ENCODE measurements at regions not wholly inside any gene's neighbourhood (a gene's known extent, or its start where the extent isn't known, plus 50 kb on each side); places are given as distances from the start of the nearest gene placed in this dataset.

DNA sequence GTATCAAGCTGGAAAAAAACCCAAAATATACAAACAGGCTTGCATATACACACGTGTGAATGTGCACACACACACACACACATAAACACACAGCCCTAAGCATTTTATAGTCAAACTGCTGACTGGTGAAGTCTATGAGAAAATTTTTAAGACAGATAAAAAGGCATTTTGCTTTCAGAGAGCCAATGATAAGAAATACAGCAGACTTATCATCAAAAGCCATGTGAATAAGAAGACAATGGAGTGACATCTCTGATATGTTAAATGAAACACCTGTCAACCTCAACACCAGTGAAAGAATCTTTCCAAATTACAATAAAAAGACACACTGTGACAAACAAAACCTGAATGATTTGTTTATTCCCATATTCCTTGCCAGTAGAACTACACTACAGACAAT lies 233.3 kb downstream of the CDH9 start:
- intact Hi-C loops (cut with DNase I), result no loop called here
- TF ChIP-seq, protein P1, sequence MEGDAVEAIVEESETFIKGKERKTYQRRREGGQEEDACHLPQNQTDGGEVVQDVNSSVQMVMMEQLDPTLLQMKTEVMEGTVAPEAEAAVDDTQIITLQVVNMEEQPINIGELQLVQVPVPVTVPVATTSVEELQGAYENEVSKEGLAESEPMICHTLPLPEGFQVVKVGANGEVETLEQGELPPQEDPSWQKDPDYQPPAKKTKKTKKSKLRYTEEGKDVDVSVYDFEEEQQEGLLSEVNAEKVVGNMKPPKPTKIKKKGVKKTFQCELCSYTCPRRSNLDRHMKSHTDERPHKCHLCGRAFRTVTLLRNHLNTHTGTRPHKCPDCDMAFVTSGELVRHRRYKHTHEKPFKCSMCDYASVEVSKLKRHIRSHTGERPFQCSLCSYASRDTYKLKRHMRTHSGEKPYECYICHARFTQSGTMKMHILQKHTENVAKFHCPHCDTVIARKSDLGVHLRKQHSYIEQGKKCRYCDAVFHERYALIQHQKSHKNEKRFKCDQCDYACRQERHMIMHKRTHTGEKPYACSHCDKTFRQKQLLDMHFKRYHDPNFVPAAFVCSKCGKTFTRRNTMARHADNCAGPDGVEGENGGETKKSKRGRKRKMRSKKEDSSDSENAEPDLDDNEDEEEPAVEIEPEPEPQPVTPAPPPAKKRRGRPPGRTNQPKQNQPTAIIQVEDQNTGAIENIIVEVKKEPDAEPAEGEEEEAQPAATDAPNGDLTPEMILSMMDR (IDR thresholded peaks at IDR 0.05), result no peak
- TF ChIP-seq POLR2A (IDR thresholded peaks at IDR 0.05), result no peak
- H3K9me3 ChIP-seq (replicated peaks in 1 of 3), result peaks cover 0 to 7% (median 0%) of the 10 kb centered on the region in 3 donors
- DNase-seq, result no peak
- no peaks in the 10 kb centered on the region for H3K27me3 ChIP-seq
- H3K36me3 ChIP-seq (replicated peaks in 1 of 2), result no peaks in the 10 kb centered on the region
- WGBS, 4 donors, result 0 to 56% (median 38%) methylated on average over 1 of the region's 1 CpG
- H3K4me1 ChIP-seq (replicated peaks in 1 of 2), result no peaks in the 10 kb centered on the region
- H3K4me3 ChIP-seq, result no peak overlapping the region
- H3K27ac ChIP-seq, result no peak overlapping the region

DNA sequence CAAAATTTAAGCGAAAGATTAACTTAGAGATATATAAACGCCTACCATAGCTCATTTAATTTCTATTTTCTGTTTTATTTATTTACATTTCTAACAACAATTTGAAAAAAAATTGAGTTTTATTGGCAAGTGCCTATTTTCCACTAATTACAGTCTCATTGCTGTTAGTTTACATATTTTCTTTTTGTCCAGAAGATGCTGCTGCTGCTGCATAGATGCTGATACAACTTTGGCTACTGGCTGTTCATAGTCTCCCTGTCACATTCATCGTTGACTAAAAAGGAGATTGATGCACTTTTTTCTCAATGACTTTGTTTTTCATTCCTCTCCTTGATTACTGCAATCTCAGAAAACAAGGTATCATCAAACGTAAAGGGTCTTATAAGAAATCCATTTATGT lies 235.4 kb downstream of the CDH9 start:
- peaks cover 0 to 7% (median 0%) of the 10 kb centered on the region in 3 donors for H3K9me3 ChIP-seq (replicated peaks in 1 of 3)
- DNase-seq, result no peak
- no peaks in the 10 kb centered on the region for H3K4me1 ChIP-seq (replicated peaks in 1 of 2)
- H3K27me3 ChIP-seq, result no peaks in the 10 kb centered on the region
- whole genome bisulfite sequencing, 4 donors, result 56 to 64% (median 58%) methylated on average over 4 of the region's 4 CpGs
- TF ChIP-seq POLR2A (IDR thresholded peaks at IDR 0.05), result no peak
- TF ChIP-seq, protein P1 (IDR thresholded peaks at IDR 0.05), result no peak
- no peak overlapping the region for H3K27ac ChIP-seq
- intact Hi-C loops (cut with DNase I), result no loop called here
- H3K4me3 ChIP-seq, result no peak overlapping the region
- H3K36me3 ChIP-seq (replicated peaks in 1 of 2), result no peaks in the 10 kb centered on the region

DNA sequence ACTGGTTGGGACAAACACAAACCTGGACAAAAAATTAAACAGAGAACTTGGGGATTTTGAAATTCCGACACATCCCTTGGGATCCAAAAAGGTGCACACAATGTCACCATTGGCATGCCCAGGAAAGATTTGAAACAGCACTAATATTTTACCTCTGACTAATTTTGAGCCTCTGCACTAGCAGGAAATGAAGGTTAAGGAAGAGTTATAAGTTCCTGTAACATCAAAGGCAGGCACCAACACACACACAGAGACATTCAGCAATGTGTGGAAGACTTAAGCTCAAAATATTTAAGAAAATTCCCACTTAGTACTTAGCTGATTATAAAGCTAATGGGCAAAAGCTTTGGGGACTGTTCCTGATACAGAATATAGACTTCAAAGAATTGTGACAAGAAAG lies 247.0 kb downstream of the CDH9 start:
- Histone ChIP-seq H3K4me3 (no peak overlapping the region), H3K4me1 (replicated peaks in 1 of 2) (no peaks in the 10 kb centered on the region), H3K27me3 (no peaks in the 10 kb centered on the region), H3K9me3 (replicated peaks in 1 of 3) (no peaks in the 10 kb centered on the region), H3K27ac (no peak overlapping the region), H3K36me3 (replicated peaks in 1 of 2) (no peaks in the 10 kb centered on the region)
- WGBS, 4 donors, result 72 to 79% (median 79%) methylated on average over 1 of the region's 1 CpG
- DNase-seq, result no peak
- intact Hi-C loops (cut with DNase I), result no loop called here
- TF ChIP-seq POLR2A (IDR thresholded peaks at IDR 0.05), result no peak
- TF ChIP-seq, protein P1 (IDR thresholded peaks at IDR 0.05), result no peak

DNA sequence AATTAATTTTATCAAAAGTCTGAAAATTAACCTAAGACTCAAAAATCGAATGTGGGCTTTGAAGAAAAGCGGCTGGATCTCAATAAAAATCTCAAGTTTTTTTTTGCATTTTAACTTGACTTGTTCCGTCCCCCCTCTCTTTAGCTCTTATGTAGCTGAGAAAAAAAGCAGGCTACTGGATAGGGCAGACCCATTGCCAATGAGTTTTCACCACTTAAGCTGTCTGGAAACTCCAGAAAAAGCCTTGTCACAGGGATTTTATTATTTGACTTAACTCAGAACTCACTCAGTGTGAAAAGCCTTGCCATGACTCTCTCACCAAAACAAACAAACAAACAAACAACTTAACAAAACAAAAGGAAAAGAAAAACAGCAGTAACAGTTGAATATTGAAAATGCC lies 247.4 kb downstream of the CDH9 start:
- H3K9me3 ChIP-seq (replicated peaks in 1 of 3), result no peaks in the 10 kb centered on the region
- H3K27ac ChIP-seq, result no peak overlapping the region
- intact Hi-C loops (cut with DNase I), result no loop called here
- H3K4me1 ChIP-seq (replicated peaks in 1 of 2), result no peaks in the 10 kb centered on the region
- 36 to 71% (median 52%) methylated on average over 3 of the region's 3 CpGs for WGBS, 4 donors
- no peak for TF ChIP-seq POLR2A (IDR thresholded peaks at IDR 0.05)
- TF ChIP-seq, protein P1 (IDR thresholded peaks at IDR 0.05), result no peak
- H3K36me3 ChIP-seq (replicated peaks in 1 of 2), result no peaks in the 10 kb centered on the region
- no peak for DNase-seq
- H3K4me3 ChIP-seq, result no peak overlapping the region
- H3K27me3 ChIP-seq, result no peaks in the 10 kb centered on the region
